ENCODE measurements at regions not wholly inside any gene's neighbourhood (a gene's known extent, or its start where the extent isn't known, plus 50 kb on each side); places are given as distances from the start of the nearest gene placed in this dataset.
"Not testable (repeated sequence)": the region's sequence is repeated elsewhere in the genome, so short reads cannot be mapped to it uniquely, and the experiment has no call there.

DNA sequence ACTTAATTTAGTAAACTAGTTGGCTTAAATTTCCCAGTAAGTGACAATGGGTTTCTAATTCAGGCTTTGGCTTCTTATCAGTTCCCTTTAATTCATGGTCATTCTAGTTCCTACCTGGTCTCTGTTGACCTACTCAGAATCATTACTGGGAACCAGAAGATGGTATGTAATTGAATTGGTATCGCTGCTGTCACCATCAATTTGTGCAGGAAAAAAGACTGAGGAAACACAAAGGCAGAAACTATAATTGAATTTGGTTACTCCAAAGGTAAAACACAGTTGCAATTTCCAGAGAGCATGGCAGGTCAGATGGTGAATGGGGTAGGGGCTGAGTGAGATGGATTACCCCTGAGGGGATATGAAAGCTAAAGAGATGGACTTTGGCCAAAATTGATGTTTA, 226.5 kb upstream of the GAP43 start:
- no peak for DNase-seq

DNA sequence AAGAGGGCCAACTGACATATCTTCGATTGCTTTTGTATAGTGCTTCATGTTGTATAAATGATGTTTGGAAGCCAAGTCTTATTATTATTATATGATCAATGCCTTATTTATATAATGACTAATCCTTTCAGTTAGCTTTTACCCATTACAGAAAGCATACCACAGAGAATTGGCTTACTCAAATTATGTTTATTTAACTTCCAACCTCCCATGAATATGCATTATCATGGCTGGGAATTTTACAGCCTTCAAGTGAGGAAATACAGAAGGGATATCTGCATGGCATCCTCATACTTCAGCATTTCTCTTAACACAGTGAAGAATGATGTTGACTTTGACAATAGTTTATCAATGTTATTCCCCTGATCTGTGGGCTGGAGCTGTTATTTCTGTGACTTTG, 225.9 kb upstream of the GAP43 start:
- DNase-seq, result no peak

DNA sequence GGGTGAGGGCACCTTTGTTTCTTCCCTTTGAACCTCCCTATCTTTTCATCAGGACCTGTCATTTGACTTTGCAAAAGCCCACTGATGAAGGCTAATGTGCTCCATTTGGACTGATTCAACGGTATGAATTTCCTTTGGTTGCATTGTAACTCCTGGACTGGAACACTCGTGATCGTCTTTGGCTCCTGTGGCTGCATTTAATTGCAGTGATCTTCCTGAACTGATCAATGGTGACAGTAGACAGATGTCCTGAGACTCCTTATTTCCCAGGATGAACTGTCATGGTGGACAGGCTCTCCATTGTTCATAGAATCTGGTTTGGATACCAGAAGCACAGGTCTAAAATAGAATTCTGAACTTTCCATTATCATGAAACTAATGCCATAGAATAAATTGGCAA, 224.8 kb upstream of the GAP43 start:
- DNase-seq, result no peak

DNA sequence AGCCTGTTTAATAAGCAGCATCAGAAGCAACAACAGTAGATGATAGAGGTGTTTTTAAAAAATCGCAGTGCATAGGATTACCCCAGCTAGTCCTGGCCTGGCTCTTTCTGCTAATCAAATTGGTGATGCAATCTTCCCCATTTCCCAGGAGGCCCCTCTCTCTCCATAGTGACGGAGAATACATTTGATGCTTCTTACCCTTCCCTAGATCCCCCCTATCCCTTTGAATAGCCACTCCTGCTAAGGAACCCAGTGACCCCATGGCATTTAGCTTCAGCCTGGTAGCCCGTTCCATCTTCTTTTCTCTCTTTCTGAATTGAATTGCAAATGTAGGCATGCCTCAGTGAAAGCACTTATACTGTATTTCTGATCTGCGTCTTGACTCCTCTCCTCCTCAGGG, 223.6 kb upstream of the GAP43 start:
- DNase-seq, result no peak

DNA sequence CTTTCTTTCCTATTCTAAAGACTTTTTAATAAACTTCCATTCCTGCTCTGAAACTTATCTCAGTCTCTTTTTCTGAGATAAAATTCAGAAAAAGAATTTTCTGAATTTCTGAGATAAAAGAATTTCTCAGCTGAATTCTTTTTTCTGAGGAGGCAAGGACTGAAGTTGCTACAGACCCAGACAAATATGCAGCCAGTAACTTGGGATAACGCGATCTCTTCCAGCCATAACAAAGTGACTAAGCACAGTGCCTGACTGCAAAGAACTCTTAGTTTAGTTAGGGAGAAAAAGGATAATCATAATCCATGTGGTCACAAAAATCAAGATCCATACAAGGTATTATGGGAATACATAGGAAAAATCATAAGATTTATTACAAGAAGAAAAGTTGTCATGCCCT, 222.0 kb upstream of the GAP43 start:
- no peak for DNase-seq

DNA sequence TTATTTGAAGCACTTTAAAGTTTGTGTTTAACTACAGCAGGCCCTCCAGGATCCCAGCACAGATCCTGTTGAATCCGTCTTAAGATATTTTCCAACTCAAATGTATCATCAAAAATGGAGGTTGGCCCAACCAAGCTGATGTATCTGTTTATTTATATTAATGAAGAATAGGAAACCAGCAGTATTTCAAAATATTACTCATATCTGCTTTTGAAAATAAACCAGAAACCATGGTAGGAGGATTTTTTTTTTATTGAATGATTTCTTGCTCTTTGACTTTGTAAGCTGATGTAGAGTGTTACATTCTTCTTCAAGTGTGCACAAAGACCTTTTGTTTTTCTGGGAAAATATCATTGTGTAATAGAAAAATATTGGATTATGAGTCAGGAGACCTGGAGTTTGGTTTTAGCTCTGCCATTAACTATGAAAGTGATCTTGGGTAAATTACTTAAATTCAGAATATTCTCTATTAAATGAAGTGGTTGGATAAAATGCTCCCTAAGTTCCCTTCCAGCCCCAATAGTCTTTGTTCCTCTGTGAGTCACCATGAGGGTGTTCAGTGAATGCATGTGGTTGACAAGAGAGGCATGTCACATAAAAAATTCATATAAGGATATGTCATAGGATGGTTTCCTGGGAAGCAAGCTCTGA, 221.3 kb upstream of the GAP43 start:
- no peak for DNase-seq

DNA sequence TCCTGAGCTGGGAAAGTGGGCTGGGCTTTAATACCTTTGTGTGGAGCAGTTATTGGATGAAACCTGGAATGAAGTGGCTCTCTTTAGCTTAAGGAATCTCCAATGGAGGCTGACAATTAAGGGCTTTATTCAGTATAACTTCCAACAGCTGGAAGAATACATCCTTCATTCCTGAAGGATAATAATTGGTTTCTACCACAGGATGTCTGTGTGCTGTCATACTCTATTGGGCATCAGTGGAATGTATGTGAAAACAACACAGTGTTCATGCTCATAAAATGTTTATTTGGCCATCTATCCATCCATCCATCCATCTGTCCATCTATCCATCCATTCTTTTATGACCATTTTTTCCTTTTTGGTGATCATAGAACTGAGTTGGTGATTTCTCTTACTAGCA, 220.7 kb upstream of the GAP43 start:
- no peak for DNase-seq

DNA sequence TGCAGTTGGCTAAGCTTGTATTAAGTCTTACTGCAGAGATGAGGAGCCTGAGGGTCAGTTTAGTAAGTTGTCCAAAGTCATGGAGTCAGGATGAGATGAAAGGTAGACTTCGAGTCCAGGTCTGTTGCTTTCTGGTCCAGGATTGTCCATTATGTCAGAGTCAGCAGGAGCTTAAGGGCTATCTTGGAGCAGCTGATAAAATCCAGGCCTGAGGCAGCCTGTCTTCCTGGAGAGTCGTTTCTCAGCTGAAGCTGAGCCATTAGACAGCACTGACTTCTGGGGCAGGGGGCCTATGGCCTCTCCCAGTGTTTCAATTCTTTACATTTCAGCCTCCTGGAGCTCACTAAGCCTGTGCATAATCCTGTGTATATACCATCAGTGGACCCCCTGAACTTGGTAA, 219.5 kb upstream of the GAP43 start:
- DNase-seq, result no peak

DNA sequence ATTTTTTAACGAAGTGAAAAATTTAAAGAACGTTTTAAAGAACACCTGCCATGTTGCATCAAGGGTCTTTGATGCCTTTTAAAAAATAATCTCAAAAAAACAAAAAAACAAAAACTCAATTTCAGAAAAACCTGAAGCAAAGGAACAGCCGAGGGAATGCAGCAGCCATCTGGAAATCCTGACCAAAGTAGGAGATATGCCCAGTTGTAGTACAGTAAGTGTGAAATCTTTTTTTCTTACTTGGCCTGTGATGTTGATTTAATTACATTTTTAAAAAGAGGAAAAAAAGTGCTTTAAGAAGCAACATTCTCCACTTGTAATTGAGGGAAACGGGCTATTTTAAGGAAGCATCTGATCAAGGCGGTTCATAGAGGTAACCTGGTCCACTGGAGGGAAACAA, 213.7 kb upstream of the GAP43 start:
- no peak for DNase-seq

DNA sequence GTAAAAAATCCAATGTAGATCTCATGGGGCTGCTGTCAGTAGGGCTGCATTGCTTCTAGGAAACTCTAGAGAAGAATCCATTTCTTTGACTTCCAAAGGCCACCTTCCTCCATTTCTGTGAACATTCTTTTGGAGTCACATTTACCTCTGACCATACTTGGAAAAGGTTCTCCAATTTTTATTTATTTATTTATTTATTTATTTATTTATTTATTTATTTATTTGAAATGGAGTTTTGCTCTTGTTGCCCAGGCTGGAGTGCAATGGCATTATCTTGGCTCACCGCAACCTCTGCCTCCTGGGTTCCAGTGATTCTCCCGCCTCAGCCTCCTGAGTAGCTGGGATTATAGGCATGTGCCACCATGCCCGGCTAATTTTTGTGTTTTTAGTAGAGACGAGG, 208.7 kb upstream of the GAP43 start:
- DNase-seq, result not testable (repeated sequence)

DNA sequence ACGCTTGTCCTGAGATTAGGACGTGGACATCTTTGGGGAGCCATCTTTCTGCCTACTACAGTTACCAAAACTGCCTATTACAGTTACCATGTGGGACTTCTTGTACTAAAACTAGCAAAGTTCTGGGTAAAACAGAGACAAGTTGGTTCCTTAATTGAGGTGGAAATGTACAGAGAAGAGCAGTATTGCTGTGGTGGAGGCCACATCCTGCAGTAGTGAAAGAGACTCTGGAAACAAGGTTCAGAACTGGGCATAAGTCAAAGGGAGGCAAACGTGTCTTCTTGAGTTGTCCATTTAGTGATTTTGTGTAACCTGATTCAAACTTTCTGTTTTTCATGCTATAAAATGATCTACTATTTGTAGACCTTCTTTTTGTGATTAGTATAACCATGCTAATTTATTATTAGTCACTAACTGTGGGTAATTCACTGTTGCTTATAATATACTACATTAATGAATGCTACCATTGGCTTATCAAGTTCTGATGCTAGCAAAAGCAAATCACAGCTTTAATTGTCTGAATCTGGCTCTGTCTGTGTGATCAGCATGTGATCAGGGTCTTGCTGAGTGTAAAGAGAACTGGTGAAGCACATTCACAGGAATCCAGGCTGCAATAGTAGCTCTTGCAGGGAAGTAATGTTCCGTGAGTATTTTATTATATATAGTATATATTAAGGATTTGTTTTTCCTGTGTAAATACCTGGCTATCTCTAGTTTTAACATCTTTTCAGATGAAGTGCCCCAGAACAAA, 207.9 kb upstream of the GAP43 start:
- DNase-seq, result no peak

DNA sequence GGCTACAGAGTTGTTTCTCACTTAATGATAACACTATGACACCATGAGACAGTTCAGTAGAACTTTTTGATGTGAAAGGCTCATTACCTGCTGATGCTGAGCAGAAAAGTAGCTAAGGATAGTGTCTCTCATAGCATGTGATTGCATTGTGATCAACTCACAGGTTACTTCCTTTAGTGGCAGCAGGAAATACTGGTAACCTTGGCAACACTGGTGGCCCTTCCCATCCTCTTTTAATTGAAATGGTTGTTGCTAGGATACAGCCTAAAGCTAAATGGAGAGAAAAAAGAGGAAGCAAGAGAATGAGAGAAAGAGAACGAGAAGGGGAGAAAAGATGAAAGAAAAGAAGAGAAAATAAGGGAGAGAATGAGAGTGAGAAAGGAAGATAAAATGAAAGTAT, 204.7 kb upstream of the GAP43 start:
- no peak for DNase-seq

DNA sequence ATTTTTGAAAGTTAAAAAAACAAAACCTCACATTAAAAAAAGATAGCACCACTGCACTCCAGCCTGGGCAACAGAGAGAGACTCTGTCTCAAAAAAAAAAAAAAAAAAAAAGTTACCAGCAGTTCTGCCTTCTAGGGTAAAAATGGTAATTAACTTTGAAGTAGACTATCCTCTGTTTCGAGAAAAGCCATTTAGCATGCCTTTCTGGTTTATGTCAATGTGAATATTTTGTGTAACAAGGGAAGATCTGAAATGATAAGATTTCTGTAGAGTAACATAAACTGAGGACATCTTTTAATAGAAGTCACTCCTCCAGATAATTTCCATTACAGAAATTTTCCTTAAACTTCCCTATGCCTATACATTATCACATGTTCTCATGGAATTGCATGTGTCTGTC, 203.2 kb upstream of the GAP43 start:
- no peak for DNase-seq

DNA sequence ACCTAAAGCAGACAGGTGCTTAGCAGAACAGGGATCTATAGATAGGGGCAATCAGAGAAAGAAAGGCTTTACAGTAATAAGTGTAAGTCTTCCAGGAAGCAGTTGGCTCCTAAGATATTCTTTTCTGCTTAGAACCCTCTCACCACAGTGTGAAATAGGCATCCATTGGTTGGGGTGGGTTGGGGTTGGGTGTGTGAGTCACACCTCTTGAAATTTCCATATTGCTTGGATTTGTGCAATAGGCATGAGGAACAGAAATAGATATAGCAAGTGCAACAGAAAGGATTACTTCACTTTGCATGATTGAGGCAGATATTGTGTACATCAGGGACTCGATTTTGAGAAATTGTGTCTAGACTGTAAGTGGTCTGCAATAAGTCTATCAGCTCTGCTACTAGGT, 200.1 kb upstream of the GAP43 start:
- no peak for DNase-seq

DNA sequence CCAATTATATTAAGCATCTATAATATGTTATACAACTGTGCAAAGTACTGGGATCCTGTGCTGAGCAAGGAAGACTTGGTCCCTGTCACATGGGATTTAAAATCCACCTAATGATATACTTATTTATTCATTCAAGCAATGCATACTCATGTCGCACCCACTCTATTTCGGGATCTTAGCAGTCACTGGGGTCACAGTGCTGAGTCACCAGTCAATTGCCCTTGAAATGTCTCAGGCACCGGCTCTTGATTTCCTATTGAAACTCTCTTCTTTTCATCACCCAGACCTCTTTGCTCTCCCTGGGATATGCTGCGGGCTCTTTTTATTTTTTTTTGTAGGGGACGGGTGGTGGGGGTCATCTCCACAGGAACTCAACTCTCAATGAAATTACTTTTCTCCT, 194.5 kb upstream of the GAP43 start:
- no peak for DNase-seq

DNA sequence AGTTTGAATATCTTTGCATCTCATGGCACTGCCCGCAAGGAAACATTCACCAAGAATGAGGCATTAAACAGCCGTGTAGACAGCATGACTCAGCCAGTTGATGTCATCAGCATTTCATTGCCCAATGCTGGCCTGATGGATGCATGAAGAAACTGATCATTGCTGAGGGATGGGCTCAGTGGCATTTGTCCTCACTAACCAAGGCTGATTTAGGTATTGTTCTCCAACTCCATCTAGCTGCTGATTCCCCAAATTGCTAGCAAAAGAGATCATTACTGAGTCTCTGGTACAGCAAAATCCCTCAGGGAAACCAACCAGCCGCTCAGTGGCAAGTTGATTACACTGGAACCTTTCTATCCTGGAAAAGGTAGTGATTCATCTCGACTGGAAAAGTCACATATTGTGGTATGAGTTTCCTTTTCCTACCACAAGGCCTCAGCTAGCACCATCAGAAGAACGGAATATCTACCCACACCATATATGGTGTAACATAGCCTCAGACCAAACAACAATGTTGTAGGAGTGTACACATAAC, 186.5 kb upstream of the GAP43 start:
- no peak for DNase-seq

DNA sequence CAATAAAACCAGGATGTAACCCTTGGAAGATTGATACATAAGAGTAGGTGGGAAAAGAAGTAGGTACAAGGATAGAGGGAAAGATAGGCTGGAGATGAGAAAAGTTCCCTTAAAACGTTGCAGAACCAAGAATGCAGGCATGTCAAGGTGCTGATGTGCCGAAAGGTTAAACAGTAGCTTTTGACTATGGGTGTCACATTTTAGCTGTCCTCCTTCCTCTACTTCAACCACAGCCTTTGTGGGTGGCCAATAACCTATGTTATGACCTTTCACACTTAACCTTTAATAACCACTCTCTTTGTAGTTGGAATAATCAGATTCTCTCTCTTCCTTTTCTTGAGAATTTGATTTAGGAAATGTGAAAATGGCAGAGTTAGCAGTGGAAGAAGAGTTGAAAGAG, 184.5 kb upstream of the GAP43 start:
- DNase-seq, result no peak

DNA sequence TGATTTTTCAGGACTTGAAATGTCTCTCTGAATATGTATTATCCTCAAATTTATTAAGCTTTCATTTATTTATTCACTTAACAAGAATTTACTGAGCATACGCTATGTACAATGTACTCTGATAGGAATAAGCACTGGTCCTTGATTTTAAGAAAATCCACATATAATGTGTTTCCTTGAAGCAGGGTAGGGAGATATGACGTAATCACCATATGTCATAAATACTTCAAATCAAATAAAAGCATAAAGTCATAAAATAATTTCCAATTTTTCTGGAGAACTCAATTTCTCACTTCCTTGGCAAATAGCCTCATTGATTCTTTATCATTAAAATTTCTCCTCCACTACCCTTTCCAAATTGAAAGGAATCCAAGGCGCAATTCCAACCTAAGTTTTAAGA, 177.8 kb upstream of the GAP43 start:
- no peak for DNase-seq

DNA sequence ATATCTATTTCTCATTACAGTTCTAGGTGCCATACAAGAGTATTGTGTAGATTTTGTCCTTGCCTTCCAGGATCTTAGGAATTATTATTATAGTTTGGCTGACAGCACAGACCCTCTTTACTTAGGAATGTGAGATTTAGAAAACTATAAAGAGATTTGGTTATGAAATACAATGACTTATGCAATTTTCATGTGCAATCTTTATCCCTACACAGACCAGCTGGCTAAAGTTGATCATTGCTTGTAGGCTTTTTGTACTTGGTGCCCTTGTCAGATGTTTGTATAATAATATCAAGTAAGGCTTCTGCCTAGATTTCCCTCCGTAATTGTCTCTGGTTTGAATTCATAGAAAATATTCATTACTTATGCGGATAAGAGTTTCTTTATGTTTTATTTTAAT, 174.5 kb upstream of the GAP43 start:
- DNase-seq, result no peak

DNA sequence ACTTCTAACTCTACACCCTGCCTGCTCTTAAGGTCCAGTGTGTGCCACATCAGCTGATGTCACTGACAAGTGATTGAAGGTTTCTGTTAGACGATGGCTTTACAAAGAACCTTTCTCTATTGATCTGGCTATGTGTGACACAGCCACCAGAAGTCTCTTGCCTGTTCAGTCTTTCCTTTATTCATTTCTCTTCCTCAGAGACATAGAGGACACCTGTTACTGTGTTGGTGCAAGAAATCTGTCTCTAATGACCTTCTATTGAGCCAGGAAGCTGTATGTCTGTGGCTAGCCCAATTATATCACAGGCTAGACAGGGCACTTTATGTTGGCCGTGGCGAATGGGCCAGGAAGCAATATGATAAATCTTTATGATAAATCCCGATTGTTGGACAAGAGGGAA, 173.3 kb upstream of the GAP43 start:
- no peak for DNase-seq

DNA sequence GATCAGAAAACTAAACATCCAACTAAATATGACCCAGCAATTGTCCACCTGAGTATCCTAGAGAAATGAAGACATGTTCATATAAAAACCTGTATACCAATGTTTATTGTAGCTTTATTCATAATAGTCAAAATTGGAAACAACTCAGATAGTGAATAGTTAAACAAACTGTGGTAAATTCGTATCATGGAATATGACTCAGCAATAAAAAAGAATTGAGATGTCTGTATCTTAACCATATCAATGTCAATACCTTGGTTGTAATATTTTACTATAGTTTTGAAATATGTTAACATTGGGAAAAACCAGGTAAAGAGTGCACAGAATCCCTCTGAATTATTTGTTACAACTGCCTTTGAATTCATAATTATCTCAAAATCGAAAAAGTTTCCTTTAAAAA, 159.3 kb upstream of the GAP43 start:
- DNase-seq, result no peak

DNA sequence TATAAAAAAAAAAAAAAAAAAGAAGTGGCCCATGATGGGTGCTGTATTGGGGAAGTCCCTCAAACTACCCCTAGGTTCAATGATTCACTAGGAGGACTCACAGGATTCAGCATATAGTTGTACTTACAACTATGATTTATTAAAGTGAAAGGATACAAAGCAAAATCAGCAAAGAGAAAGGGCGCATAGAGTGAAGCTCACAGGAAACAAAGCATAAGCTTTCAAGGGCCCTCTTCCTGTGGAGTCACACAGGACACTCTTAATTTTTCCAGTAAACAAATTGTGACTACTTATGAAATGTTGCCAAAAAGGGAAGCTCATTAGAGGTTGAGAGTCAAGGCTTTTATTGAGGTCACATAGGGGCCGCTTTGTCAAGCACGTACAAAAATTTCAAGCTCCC, 153.7 kb upstream of the GAP43 start:
- DNase-seq, result no peak

DNA sequence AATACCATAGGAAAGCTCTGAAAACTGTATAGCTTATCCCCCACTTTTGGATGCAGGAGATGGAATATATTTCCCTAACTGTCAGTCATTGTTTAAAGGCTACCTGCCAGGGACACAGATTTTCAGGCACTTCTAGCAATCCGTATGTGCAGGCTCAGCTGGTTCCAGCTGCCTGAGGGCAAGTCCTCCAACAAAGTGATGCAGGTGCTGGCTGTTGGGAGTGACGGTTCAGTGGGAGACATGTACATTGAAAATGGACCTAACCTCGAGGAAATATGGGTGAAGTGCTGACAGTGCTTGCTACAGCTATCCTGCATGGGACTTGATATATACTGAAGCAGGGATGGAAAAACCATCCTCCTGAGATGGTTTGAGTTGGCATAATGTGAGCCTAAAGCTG, 153.1 kb upstream of the GAP43 start:
- no peak for DNase-seq

Measured in tongue (tissue), 1 donor.